Lower leg skin (tissue), 4 donors: ENCODE measurements at regions not wholly inside any gene's neighbourhood (a gene's known extent, or its start where the extent isn't known, plus 50 kb on each side); places are given as distances from the start of the nearest gene placed in this dataset.
A peak's percentile ranks its signal among the peaks of the same experiment; 100 is the strongest.

Source experiments
- DNase-seq, 2 donors: peaks; one replicate each; pipeline ENCODE4 v3.0.0-alpha.2; 2019; ENCODE audit warnings: low spot score in 2 of 2
- H3K4me3 ChIP-seq: fragments of 200-600 bp; sonication (generic); 2 replicates; pipeline ENCODE4 v1.5.1; 2017; ENCODE audit warnings: mild to moderate bottlenecking, low read depth; ENCODE audit not compliant: poor library complexity, severe bottlenecking
- POLR2A ChIP-seq, 2 donors: fragments of 450-650 bp; IDR thresholded peaks; one replicate each; pipeline ENCODE4 v1.6.1; 2016 to 2017; ENCODE audit warnings: antibody characterized with exemption in 2 of 2, mild to moderate bottlenecking in 1 of 2, moderate library complexity in 1 of 2
- WGBS, 2 donors: methylation state at CpG; one replicate each; pipeline ENCODE4 v1.1.5; 2018; 5-methylcytosine and 5-hydroxymethylcytosine counted together
- intact Hi-C: fragments of 100-400 bp; cut with DNase I; formaldehyde crosslinking; loops from one replicate; pipeline ENCODE4 v1.15.0; 2023; ENCODE audit warnings: low total_unique reads
- TF ChIP-seq, protein P1 (sequence below), 3 donors: fragments of 450-650 bp; IDR thresholded peaks; one replicate each; pipeline ENCODE4 v1.5.1; 2016; ENCODE audit warnings: antibody characterized with exemption in 3 of 3, mild to moderate bottlenecking in 3 of 3, moderate library complexity in 2 of 3

DNA sequence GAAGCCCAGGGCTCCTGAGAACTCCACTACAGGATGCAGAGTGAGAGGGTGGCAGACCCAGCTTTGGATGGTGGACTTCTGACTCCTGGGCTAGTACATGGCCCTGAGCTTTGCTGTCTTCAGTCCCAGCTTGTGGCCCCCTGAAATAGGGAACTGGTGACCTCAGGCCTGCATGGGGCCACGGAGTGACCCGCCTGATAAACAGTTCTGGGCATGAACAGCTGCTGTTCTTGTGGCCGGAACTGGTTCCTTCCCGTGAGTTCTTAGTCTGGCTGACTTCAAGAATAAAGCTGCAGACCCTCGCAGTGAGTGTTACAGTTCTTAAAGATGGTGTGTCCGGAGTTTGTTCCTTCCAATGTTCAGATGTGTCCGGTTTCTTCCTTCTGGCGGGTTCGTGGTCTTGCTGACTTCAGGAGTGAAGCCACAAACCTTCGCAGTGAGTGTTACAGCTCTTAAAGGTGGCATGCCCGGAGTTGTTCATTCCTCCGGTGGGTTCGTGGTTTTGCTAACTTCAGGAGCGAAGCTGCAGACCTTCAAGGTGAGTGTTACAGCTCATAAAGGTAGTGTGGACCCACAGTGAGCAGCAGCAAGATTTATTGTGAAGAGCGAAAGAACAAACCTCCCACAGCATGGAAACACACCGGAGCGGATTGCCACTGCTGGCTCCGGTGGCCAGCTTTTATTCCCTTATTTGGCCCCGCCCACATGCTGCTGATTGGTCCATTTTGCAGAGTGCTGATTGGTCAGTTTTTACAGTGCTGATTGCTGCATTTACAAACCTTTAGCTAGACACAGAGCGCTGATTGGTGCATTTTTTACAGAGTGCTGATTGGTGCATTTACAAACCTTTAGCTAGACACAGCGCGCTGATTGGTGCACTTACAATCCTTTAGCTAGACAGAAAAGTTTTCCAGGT is 268.0 kb downstream of the ZEB1 start:
- no peak for TF ChIP-seq POLR2A (IDR thresholded peaks at IDR 0.05)
- TF ChIP-seq, protein P1, sequence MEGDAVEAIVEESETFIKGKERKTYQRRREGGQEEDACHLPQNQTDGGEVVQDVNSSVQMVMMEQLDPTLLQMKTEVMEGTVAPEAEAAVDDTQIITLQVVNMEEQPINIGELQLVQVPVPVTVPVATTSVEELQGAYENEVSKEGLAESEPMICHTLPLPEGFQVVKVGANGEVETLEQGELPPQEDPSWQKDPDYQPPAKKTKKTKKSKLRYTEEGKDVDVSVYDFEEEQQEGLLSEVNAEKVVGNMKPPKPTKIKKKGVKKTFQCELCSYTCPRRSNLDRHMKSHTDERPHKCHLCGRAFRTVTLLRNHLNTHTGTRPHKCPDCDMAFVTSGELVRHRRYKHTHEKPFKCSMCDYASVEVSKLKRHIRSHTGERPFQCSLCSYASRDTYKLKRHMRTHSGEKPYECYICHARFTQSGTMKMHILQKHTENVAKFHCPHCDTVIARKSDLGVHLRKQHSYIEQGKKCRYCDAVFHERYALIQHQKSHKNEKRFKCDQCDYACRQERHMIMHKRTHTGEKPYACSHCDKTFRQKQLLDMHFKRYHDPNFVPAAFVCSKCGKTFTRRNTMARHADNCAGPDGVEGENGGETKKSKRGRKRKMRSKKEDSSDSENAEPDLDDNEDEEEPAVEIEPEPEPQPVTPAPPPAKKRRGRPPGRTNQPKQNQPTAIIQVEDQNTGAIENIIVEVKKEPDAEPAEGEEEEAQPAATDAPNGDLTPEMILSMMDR (IDR thresholded peaks at IDR 0.05) = no peak
- no peak overlapping the region for H3K4me3 ChIP-seq
- intact Hi-C loops = no loop called here
- 88 to 89% methylated on average over 21 to 22 of the region's 22 CpGs for WGBS, 2 donors
- no peak for DNase-seq

DNA sequence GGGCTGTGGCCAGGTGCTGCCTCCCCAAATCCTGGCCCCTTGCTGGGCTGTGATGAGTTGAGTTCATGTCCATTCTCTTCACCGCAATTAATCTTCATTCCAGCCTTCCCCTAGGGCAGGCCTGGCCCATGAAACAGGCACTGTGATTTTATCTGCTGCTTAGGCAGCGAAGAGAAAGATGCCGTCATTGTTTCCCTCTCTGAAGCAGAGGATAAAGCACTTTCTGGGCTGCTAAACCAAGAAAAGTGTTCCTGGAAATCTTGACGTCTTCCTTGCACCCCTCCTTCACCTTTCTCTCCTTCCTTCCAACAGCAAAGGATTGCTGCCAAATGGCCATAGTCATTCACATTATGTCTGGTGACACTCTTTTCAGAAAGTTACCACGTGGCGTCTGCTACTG is 265.9 kb downstream of the ZEB1 start:
- 82 to 84% methylated on average over 6 of the region's 6 CpGs for WGBS, 2 donors
- intact Hi-C loops = no loop called here
- DNase-seq = no peak
- TF ChIP-seq POLR2A (IDR thresholded peaks at IDR 0.05) = no peak
- TF ChIP-seq, protein P1 (IDR thresholded peaks at IDR 0.05) = no peak
- no peak overlapping the region for H3K4me3 ChIP-seq

DNA sequence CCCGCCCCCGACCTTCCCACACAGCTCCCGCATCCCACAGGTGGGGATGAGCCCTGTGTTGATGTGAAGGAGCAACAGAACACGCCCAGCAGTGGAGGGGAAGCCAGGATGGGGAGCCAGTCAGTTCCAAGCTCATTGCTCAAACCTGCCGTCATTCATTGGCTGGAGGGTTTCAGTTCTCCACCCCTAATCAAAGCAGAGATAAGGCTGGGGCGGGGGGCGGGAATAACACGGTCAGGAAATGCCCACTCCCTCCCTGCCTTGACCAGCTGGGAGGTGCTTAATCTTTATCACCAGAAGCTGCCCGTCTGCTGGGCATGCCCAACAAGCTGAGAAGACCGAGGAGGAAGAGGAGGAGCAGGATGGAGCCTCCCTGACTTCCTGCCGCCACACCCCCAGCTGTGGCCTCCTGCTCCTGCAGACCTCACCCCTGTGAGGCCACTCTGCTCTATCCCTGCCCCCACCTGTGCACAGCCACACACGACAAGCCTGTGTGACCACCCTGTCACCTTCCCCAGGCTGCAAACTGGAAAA is 265.1 kb downstream of the ZEB1 start:
- TF ChIP-seq, protein P1 (IDR thresholded peaks at IDR 0.05) = no peak
- no peak for TF ChIP-seq POLR2A (IDR thresholded peaks at IDR 0.05)
- DNase-seq = no peak
- WGBS, 2 donors = 72% methylated on average over 11 to 12 of the region's 12 CpGs
- intact Hi-C loops = no loop called here
- H3K4me3 ChIP-seq = no peak overlapping the region

DNA sequence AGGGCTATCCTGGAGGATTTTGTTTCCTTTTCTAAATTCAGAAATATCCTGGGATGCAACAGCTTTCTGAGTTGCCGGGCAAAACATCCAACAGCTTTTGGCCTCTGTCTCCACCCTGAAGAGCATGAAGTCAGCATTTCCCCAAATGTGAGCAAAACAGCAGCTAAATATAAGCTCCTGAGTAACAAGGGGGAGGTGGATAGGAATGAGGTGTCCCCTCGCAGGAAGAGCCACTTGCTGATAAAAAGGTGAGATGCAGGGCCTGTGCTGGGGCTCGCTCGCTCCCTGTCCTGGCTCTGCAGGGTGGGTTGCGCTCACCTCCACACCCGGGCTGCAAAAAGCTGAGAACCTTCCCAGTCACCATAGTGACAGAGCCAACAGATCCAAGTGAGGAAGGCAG is 264.3 kb downstream of the ZEB1 start:
- intact Hi-C loops = no loop called here
- WGBS, 2 donors = 50 to 54% methylated on average over 6 of the region's 6 CpGs
- no peak for TF ChIP-seq POLR2A (IDR thresholded peaks at IDR 0.05)
- TF ChIP-seq, protein P1 (IDR thresholded peaks at IDR 0.05) = no peak
- no peak overlapping the region for H3K4me3 ChIP-seq
- DNase-seq = no peak

DNA sequence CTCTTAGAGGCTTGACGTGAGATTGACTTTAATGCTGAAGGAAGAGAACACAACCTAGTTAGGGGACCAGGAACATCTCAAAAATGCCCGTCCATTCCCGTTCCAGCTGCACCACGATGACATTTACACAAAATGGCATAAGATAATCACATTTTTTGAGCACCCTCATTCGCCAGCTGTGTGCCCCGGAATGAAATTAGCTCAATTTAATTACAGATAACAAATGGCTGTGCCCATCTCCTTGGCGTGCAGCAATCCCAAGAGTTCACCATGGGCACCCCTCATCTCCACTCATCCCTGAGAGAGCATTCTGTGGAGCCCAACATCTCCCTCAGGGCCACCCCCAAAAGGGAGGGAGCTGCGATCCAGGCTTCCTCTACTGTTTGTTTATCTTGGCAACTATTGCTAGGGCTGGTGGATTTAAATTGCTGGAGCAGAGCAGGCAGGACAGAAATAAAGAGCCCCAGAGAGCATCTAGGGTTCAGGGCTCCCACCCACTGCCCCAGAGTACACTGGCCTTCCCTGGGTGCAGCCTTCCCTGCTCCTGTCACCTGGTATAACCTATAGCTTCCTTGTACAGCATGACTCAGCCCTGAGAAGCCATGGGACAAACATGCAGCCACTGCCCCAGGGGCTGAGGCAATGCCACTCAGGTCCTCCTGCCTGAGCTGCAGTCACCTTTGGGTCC is 263.5 kb downstream of the ZEB1 start:
- no peak overlapping the region for H3K4me3 ChIP-seq
- peak in 1 of 2 donors; percentile 80 for DNase-seq
- no peak for TF ChIP-seq POLR2A (IDR thresholded peaks at IDR 0.05)
- TF ChIP-seq, protein P1 (IDR thresholded peaks at IDR 0.05) = no peak
- intact Hi-C loops = no loop called here
- whole genome bisulfite sequencing, 2 donors = 64 to 67% methylated on average over 8 of the region's 8 CpGs
